WTC11 (cell line): ENCODE measurements at regions not wholly inside any gene's neighbourhood (a gene's known extent, or its start where the extent isn't known, plus 50 kb on each side); places are given as distances from the start of the nearest gene placed in this dataset.

ENCODE experiments used
- ATAC-seq: fragments of 200-7000 bp; cut with Tn5 transposase; 2 replicates; pipeline ENCODE4 v1.10.0; 2021; ENCODE audit warnings: mild to moderate bottlenecking, moderate library complexity
- CTCF ChIA-PET: fragments of 300-600 bp; sonication (Branson Sonifier 250); formaldehyde crosslinking; loops from one replicate; lab custom pipeline; 2021; ENCODE audit warnings: antibody characterized with exemption; lab: Charles Lee
- POLR2A ChIA-PET: fragments of 350-600 bp; sonication (Branson Sonifier 250); formaldehyde crosslinking; loops from one replicate; lab custom pipeline; 2021; ENCODE audit warnings: antibody characterized with exemption; lab: Charles Lee
- DNase-seq: peaks from one replicate; pipeline ENCODE4 v3.0.0; 2021; ENCODE audit warnings: low spot score
- H3K27ac Mint-ChIP-seq: 2 replicates; pipeline ENCODE4 v1.8.0; 2021; ENCODE audit warnings: mixed read lengths
- H3K27me3 Mint-ChIP-seq: 2 replicates; pipeline ENCODE4 v1.8.0; 2021; ENCODE audit warnings: low read depth, mild to moderate bottlenecking, moderate library complexity, mixed read lengths
- H3K36me3 Mint-ChIP-seq: 2 replicates; pipeline ENCODE4 v1.8.0; 2021; ENCODE audit warnings: mixed read lengths
- H3K4me1 Mint-ChIP-seq: 2 replicates; pipeline ENCODE4 v1.8.0; 2022; ENCODE audit warnings: mixed read lengths
- H3K4me3 Mint-ChIP-seq: 2 replicates; pipeline ENCODE4 v1.8.0; 2021; ENCODE audit warnings: mild to moderate bottlenecking, moderate library complexity, mixed read lengths
- H3K9me3 Mint-ChIP-seq: 2 replicates; pipeline ENCODE4 v1.8.0; 2021; ENCODE audit warnings: mixed read lengths
- AFF4 ChIP-seq: sonication (generic); formaldehyde crosslinking; IDR thresholded peaks from 2 replicates; pipeline ENCODE4 v1.8.1; 2023; ENCODE audit warnings: mild to moderate bottlenecking, missing genetic modification reagents, borderline replicate concordance
- AR ChIP-seq: fragments of 250-450 bp; sonication (Bioruptor Pico); IDR thresholded peaks from 2 replicates; pipeline ENCODE4 v1.9.0; 2021; ENCODE audit warnings: mild to moderate bottlenecking
- CBFB ChIP-seq: sonication (generic); formaldehyde crosslinking; IDR thresholded peaks from 2 replicates; pipeline ENCODE4 v1.8.1; 2022; ENCODE audit warnings: mild to moderate bottlenecking, low read depth, missing genetic modification reagents
- CREB1 ChIP-seq: sonication (generic); formaldehyde crosslinking; IDR thresholded peaks from 2 replicates; pipeline ENCODE4 v1.8.0; 2023; ENCODE audit warnings: mild to moderate bottlenecking, missing genetic modification reagents
- CREM ChIP-seq: sonication (generic); formaldehyde crosslinking; IDR thresholded peaks from 2 replicates; pipeline ENCODE4 v1.8.1; 2022; ENCODE audit warnings: mild to moderate bottlenecking, missing genetic modification reagents, moderate library complexity
- ETV6 ChIP-seq: sonication (generic); formaldehyde crosslinking; IDR thresholded peaks from 2 replicates; pipeline ENCODE4 v1.8.1; 2022; ENCODE audit warnings: mild to moderate bottlenecking, missing genetic modification reagents
- FOXP1 ChIP-seq: sonication (generic); formaldehyde crosslinking; IDR thresholded peaks from 2 replicates; pipeline ENCODE4 v1.8.0; 2022; ENCODE audit warnings: missing genetic modification reagents, mild to moderate bottlenecking, moderate library complexity, borderline replicate concordance
- JAZF1 ChIP-seq: fragments of 250-450 bp; sonication (Bioruptor Pico); IDR thresholded peaks from 2 replicates; pipeline ENCODE4 v1.9.0; 2021; ENCODE audit warnings: moderate library complexity, mild to moderate bottlenecking, inconsistent platforms
- MYBL2 ChIP-seq: sonication (generic); formaldehyde crosslinking; IDR thresholded peaks from 2 replicates; pipeline ENCODE4 v1.8.1; 2023; ENCODE audit warnings: mild to moderate bottlenecking, moderate library complexity, missing genetic modification reagents
- NFYB ChIP-seq: sonication (generic); formaldehyde crosslinking; conservative IDR thresholded peaks from 2 replicates; pipeline ENCODE4 v1.8.0; 2022; ENCODE audit warnings: low read depth, missing genetic modification reagents
- PREB ChIP-seq: sonication (generic); formaldehyde crosslinking; IDR thresholded peaks from 2 replicates; pipeline ENCODE4 v1.8.1; 2022; ENCODE audit warnings: mild to moderate bottlenecking, missing genetic modification reagents, moderate library complexity, borderline replicate concordance
- SOX15 ChIP-seq: fragments of 250-450 bp; sonication (Bioruptor Pico); IDR thresholded peaks from 2 replicates; pipeline ENCODE4 v1.9.0; 2021; ENCODE audit warnings: mild to moderate bottlenecking
- SP1 ChIP-seq: sonication (generic); formaldehyde crosslinking; conservative IDR thresholded peaks from 2 replicates; pipeline ENCODE4 v1.8.1; 2022; ENCODE audit warnings: missing genetic modification reagents
- USF1 ChIP-seq: sonication (generic); formaldehyde crosslinking; IDR thresholded peaks from 2 replicates; pipeline ENCODE4 v1.8.0; 2022; ENCODE audit warnings: mild to moderate bottlenecking, missing genetic modification reagents
- ZNF232 ChIP-seq: sonication (generic); formaldehyde crosslinking; IDR thresholded peaks from 2 replicates; pipeline ENCODE4 v1.8.0; 2022; ENCODE audit warnings: mild to moderate bottlenecking, missing genetic modification reagents
- ZNF281 ChIP-seq: sonication (generic); formaldehyde crosslinking; IDR thresholded peaks from 2 replicates; pipeline ENCODE4 v1.8.0; 2023; ENCODE audit warnings: mild to moderate bottlenecking, missing genetic modification reagents
- ZNF396 ChIP-seq: fragments of 250-450 bp; sonication (Bioruptor Pico); IDR thresholded peaks from 2 replicates; pipeline ENCODE4 v1.8.0; 2021; ENCODE audit warnings: mild to moderate bottlenecking, moderate library complexity, borderline replicate concordance
- ZNF532 ChIP-seq: fragments of 250-450 bp; sonication (Bioruptor Pico); IDR thresholded peaks from 2 replicates; pipeline ENCODE4 v1.9.0; 2021; ENCODE audit warnings: mild to moderate bottlenecking, borderline replicate concordance

- ChIA-PET CTCF (interaction anchor here (1.5 kb wide), 1 partner anchor 323 kb away, joined by 4 read pairs; no protein-coding TSS in a partner anchor), POLR2A (interaction anchor here (0.6 kb wide), 1 partner anchor 46 kb away, joined by 6 read pairs; no protein-coding TSS in a partner anchor)
- H3K27me3 Mint-ChIP-seq = no peaks in the 10 kb centered on the region
- DNase-seq = no peak
- H3K27ac Mint-ChIP-seq = no peak overlapping the region
- H3K36me3 Mint-ChIP-seq = no peaks in the 10 kb centered on the region
- H3K9me3 Mint-ChIP-seq = peaks cover 12% of the 10 kb centered on the region
- H3K4me3 Mint-ChIP-seq = no peak overlapping the region
- no peak for ATAC-seq
- TF ChIP-seq PREB = no peak
- H3K4me1 Mint-ChIP-seq = 0 out of 2 replicates have a peak, but pooled peaks cover 4% of the 10 kb centered on the region
These were observed 325.7 kb upstream of the PCDH10 start for GRCh38 chr4:132823419-132823818.

- no peak for TF ChIP-seq JAZF1
- TF ChIP-seq AFF4 (CRISPR knock-in tag) = no peak
- no peak for TF ChIP-seq NFYB (CRISPR knock-in tag)
- no peak for TF ChIP-seq ZNF281 (CRISPR knock-in tag)
- no peak for TF ChIP-seq USF1 (CRISPR knock-in tag)
- no peak for TF ChIP-seq ETV6 (CRISPR knock-in tag)
- TF ChIP-seq ZNF232 (CRISPR knock-in tag) = no peak
- TF ChIP-seq AR (CRISPR knock-in tag) = no peak
- TF ChIP-seq SP1 (CRISPR knock-in tag) = no peak
- no peak for TF ChIP-seq CBFB (CRISPR knock-in tag)
- no peak for TF ChIP-seq ZNF396 (CRISPR knock-in tag)
- no peak for TF ChIP-seq ZNF532
- no peak for TF ChIP-seq CREB1 (CRISPR knock-in tag)
- TF ChIP-seq SOX15 (CRISPR knock-in tag) = no peak
- TF ChIP-seq CREM = no peak
- TF ChIP-seq MYBL2 (CRISPR knock-in tag) = no peak
- no peak for TF ChIP-seq FOXP1 (CRISPR knock-in tag)
- TF ChIP-seq, all 79 proteins: peak for 0
- ATAC-seq (no peak), DNase-seq (no peak)
- CTCF ChIA-PET = no interaction called here
- Mint-ChIP-seq H3K9me3 (peaks cover 5% of the 10 kb centered on the region; the same call in 1 of the 2 replicates), H3K4me3 (no peak overlapping the region), H3K27me3 (no peaks in the 10 kb centered on the region), H3K4me1 (no peaks in the 10 kb centered on the region), H3K27ac (no peak overlapping the region), H3K36me3 (no peaks in the 10 kb centered on the region)
- POLR2A ChIA-PET = no interaction called here
These were observed 324.3 kb upstream of the PCDH10 start for GRCh38 chr4:132824761-132825160.
